SK-N-SH (cell line): ENCODE measurements at regions not wholly inside any gene's neighbourhood (a gene's known extent, or its start where the extent isn't known, plus 50 kb on each side); places are given as distances from the start of the nearest gene placed in this dataset.

Experiments used
- CTCF ChIP-seq: fragments of 200-600 bp; sonication (generic); IDR thresholded peaks from 2 replicates; pipeline ENCODE4 v1.6.1; 2017; ENCODE audit warnings: antibody characterized with exemption, mild to moderate bottlenecking, moderate library complexity
- IRF3 ChIP-seq: fragments of 150-350 bp; IDR thresholded peaks from 2 replicates; pipeline ENCODE4 v1.6.1; 2016; ENCODE audit warnings: mild to moderate bottlenecking, low read depth, low read length
- JUND ChIP-seq: IDR thresholded peaks from 2 replicates; pipeline ENCODE4 v1.4.0; 2012
- POLR2AphosphoS5 ChIP-seq: IDR thresholded peaks from 2 replicates; pipeline ENCODE4 v1.6.1; 2012; ENCODE audit warnings: low read depth, low read length
- TF ChIP-seq, protein P1 (sequence below): IDR thresholded peaks from 2 replicates; pipeline ENCODE4 v1.4.0; 2012; ENCODE audit warnings: low read depth

- TF ChIP-seq, protein P1, sequence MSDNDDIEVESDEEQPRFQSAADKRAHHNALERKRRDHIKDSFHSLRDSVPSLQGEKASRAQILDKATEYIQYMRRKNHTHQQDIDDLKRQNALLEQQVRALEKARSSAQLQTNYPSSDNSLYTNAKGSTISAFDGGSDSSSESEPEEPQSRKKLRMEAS, result no peak
- no peak for TF ChIP-seq CTCF
- TF ChIP-seq POLR2AphosphoS5, result no peak
- TF ChIP-seq JUND, result no peak
- no peak for TF ChIP-seq IRF3
Observed at GRCh38 chr4:136392576-136392975, 1139.7 kb downstream of the PCDH18 start.
